ENCODE measurements at regions not wholly inside any gene's neighbourhood (a gene's known extent, or its start where the extent isn't known, plus 50 kb on each side); places are given as distances from the start of the nearest gene placed in this dataset.
"Not testable (repeated sequence)": the region's sequence is repeated elsewhere in the genome, so short reads cannot be mapped to it uniquely, and the experiment has no call there.

- not testable (repeated sequence) for DNase-seq
Measured at GRCh38 chr10:46095943-46096342, 49.9 kb upstream of the MSMB start.

- no peak for DNase-seq
Measured at GRCh38 chr10:46096446-46096845, 50.4 kb upstream of the MSMB start.

GRCh38 chr10:46096909-46097575, 51.0 kb upstream of the MSMB start:
- DNase-seq = no peak

- no peak for DNase-seq
Measured at GRCh38 chr10:46097576-46098317, 51.7 kb upstream of the MSMB start.

GRCh38 chr10:46098386-46098785, 52.3 kb upstream of the MSMB start:
- DNase-seq = no peak

- DNase-seq = not testable (repeated sequence)
Measured at GRCh38 chr10:46098925-46099324, 52.9 kb upstream of the MSMB start.

GRCh38 chr10:46104071-46104585, 58.1 kb upstream of the MSMB start:
- no peak for DNase-seq

GRCh38 chr10:46105416-46105815, 59.3 kb upstream of the MSMB start:
- not testable (repeated sequence) for DNase-seq

- not testable (repeated sequence) for DNase-seq
Measured at GRCh38 chr10:46105856-46106409, 59.9 kb upstream of the MSMB start.

- peak; percentile 22 for DNase-seq
Measured at GRCh38 chr10:46106410-46107255, 60.6 kb upstream of the MSMB start.

GRCh38 chr10:46108158-46108499, 62.1 kb upstream of the MSMB start:
- DNase-seq = not testable (repeated sequence)

GRCh38 chr10:46154271-46154670, 108.2 kb upstream of the MSMB start:
- not testable (repeated sequence) for DNase-seq

- DNase-seq = not testable (repeated sequence)
Measured at GRCh38 chr10:46154683-46155082, 108.6 kb upstream of the MSMB start.

- not testable (repeated sequence) for DNase-seq
Measured at GRCh38 chr10:46156866-46157265, 110.8 kb upstream of the MSMB start.

- DNase-seq = no peak
Measured at GRCh38 chr10:46169736-46170135, 117.1 kb upstream of the ANTXRL start.

GRCh38 chr10:46170789-46171188, 116.0 kb upstream of the ANTXRL start:
- DNase-seq = no peak

- DNase-seq = no peak
Measured at GRCh38 chr10:46171661-46172060, 115.1 kb upstream of the ANTXRL start.

- DNase-seq = no peak
Measured at GRCh38 chr10:46175296-46175695, 111.5 kb upstream of the ANTXRL start.

- DNase-seq = no peak
Measured at GRCh38 chr10:46175831-46176230, 111.0 kb upstream of the ANTXRL start.

- not testable (repeated sequence) for DNase-seq
Measured at GRCh38 chr10:46187431-46187830, 99.4 kb upstream of the ANTXRL start.

- DNase-seq = no peak
Measured at GRCh38 chr10:46197050-46197449, 89.7 kb upstream of the ANTXRL start.

- no peak for DNase-seq
Measured at GRCh38 chr10:46198516-46198915, 88.3 kb upstream of the ANTXRL start.

GRCh38 chr10:46202405-46202804, 84.4 kb upstream of the ANTXRL start:
- DNase-seq = not testable (repeated sequence)

All from activated CD4-positive, alpha-beta T cell treated with anti-CD3 and anti-CD28 coated beads for 1 hour (primary cell).